ENCODE measurements at regions not wholly inside any gene's neighbourhood (a gene's known extent, or its start where the extent isn't known, plus 50 kb on each side); places are given as distances from the start of the nearest gene placed in this dataset.
"Not testable (repeated sequence)": the region's sequence is repeated elsewhere in the genome, so short reads cannot be mapped to it uniquely, and the experiment has no call there.

- TF ChIP-seq CTCF, MYC (IDR thresholded peaks at IDR 0.05; ENCODE audit: low read depth, low read length): not testable (repeated sequence)
These were observed 207.1 kb upstream of the PRKX start for GRCh38 chrX:3920424-3921017.
